ENCODE measurements at regions not wholly inside any gene's neighbourhood (a gene's known extent, or its start where the extent isn't known, plus 50 kb on each side); places are given as distances from the start of the nearest gene placed in this dataset.
A peak's percentile ranks its signal among the peaks of the same experiment; 100 is the strongest.

DNA sequence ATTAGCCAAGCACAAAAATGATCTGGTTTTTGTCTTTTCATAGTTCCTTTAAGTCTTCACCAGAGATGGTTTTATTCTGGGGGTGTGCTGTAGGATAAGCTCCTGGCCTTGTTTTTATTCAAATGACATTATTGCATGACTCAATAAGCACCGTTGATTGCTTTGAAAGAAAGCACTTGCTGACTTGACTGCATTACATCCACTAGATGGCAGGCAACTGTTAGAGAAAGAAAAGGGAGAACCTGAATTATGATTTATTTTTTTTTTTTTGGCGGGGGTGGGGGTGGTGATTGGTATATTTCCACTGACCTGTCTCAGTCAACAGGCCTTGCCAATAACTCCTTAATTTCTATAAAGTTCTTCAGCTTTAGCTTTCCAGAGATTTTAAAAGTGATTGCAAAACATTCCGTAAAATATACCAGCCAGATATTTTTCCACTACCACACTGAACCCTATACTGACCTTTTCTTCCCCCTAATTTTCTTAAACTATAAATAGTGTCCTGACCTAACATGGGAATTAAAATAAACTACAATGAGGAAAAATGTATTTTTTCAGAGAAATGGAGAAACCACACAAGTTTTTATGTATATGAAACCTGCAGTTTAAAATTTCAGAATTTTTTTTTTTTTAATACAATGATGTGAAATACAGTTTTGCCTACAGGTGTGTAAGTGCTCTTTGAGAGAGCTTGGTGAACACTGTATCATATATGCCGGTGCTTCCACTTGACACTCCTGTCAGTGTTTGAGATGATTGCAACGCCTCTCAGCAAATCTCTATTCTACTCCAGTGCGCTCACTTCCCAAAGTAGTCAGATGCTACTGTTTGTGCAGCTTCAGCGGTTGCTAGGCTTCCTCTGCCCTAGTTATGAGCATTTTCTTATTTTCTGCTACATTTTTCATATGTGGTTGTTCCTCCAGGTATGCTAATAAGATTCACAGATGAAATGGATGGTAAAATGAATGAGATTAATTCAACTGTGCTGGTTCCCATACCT, 274.3 kb downstream of the CD109 start:
- H3K36me3 ChIP-seq (ENCODE audit: insufficient read depth, low read length): no peaks in the 10 kb centered on the region
- TF ChIP-seq RAD21 (conservative IDR thresholded peaks at IDR 0.05) (peak; percentile 79), EP300 (conservative IDR thresholded peaks at IDR 0.05; ENCODE audit: poor library complexity, severe bottlenecking) (no peak), EZH2 (IDR thresholded peaks at IDR 0.05; ENCODE audit: borderline replicate concordance, insufficient read depth, low read length, poor library complexity, severe bottlenecking) (no peak), TAF1 (IDR thresholded peaks at IDR 0.05; ENCODE audit: low read depth) (no peak), SMC3 (conservative IDR thresholded peaks at IDR 0.05; ENCODE audit: poor library complexity) (peak; percentile 81), POLR2AphosphoS5 (IDR thresholded peaks at IDR 0.05) (no peak), MXI1 (conservative IDR thresholded peaks at IDR 0.05; ENCODE audit: poor library complexity, severe bottlenecking) (no peak)
- TF ChIP-seq, protein P1, sequence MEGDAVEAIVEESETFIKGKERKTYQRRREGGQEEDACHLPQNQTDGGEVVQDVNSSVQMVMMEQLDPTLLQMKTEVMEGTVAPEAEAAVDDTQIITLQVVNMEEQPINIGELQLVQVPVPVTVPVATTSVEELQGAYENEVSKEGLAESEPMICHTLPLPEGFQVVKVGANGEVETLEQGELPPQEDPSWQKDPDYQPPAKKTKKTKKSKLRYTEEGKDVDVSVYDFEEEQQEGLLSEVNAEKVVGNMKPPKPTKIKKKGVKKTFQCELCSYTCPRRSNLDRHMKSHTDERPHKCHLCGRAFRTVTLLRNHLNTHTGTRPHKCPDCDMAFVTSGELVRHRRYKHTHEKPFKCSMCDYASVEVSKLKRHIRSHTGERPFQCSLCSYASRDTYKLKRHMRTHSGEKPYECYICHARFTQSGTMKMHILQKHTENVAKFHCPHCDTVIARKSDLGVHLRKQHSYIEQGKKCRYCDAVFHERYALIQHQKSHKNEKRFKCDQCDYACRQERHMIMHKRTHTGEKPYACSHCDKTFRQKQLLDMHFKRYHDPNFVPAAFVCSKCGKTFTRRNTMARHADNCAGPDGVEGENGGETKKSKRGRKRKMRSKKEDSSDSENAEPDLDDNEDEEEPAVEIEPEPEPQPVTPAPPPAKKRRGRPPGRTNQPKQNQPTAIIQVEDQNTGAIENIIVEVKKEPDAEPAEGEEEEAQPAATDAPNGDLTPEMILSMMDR (IDR thresholded peaks at IDR 0.05; ENCODE audit: poor library complexity, severe bottlenecking): peak; percentile 80
- TF ChIP-seq, protein P2, sequence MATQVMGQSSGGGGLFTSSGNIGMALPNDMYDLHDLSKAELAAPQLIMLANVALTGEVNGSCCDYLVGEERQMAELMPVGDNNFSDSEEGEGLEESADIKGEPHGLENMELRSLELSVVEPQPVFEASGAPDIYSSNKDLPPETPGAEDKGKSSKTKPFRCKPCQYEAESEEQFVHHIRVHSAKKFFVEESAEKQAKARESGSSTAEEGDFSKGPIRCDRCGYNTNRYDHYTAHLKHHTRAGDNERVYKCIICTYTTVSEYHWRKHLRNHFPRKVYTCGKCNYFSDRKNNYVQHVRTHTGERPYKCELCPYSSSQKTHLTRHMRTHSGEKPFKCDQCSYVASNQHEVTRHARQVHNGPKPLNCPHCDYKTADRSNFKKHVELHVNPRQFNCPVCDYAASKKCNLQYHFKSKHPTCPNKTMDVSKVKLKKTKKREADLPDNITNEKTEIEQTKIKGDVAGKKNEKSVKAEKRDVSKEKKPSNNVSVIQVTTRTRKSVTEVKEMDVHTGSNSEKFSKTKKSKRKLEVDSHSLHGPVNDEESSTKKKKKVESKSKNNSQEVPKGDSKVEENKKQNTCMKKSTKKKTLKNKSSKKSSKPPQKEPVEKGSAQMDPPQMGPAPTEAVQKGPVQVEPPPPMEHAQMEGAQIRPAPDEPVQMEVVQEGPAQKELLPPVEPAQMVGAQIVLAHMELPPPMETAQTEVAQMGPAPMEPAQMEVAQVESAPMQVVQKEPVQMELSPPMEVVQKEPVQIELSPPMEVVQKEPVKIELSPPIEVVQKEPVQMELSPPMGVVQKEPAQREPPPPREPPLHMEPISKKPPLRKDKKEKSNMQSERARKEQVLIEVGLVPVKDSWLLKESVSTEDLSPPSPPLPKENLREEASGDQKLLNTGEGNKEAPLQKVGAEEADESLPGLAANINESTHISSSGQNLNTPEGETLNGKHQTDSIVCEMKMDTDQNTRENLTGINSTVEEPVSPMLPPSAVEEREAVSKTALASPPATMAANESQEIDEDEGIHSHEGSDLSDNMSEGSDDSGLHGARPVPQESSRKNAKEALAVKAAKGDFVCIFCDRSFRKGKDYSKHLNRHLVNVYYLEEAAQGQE (IDR thresholded peaks at IDR 0.05; ENCODE audit: borderline replicate concordance): no peak
- H3K9me2 ChIP-seq (ENCODE audit: insufficient read depth, low read length): no peaks in the 10 kb centered on the region
- no peak overlapping the region for H3K4me2 ChIP-seq (ENCODE audit: low read length)
- H3K9me3 ChIP-seq (ENCODE audit: low read length): no peaks in the 10 kb centered on the region
- H3K9ac ChIP-seq (ENCODE audit: low read length): no peak overlapping the region
- H3K4me3 ChIP-seq (ENCODE audit: low read length): no peak overlapping the region
- no peaks in the 10 kb centered on the region for H3K79me2 ChIP-seq (replicated peaks; ENCODE audit: insufficient read depth, low read length)
- no peaks in the 10 kb centered on the region for H3F3A ChIP-seq (ENCODE audit: insufficient read depth, low read length, poor library complexity, severe bottlenecking)
- H3K27ac ChIP-seq (ENCODE audit: low read length): no peak overlapping the region
- H4K20me1 ChIP-seq (ENCODE audit: insufficient read depth): no peaks in the 10 kb centered on the region
- no peak overlapping the region for H2AFZ ChIP-seq (ENCODE audit: low read depth, low read length)
- no peaks in the 10 kb centered on the region for H3K27me3 ChIP-seq (ENCODE audit: insufficient read depth, low read depth, low read length)

DNA sequence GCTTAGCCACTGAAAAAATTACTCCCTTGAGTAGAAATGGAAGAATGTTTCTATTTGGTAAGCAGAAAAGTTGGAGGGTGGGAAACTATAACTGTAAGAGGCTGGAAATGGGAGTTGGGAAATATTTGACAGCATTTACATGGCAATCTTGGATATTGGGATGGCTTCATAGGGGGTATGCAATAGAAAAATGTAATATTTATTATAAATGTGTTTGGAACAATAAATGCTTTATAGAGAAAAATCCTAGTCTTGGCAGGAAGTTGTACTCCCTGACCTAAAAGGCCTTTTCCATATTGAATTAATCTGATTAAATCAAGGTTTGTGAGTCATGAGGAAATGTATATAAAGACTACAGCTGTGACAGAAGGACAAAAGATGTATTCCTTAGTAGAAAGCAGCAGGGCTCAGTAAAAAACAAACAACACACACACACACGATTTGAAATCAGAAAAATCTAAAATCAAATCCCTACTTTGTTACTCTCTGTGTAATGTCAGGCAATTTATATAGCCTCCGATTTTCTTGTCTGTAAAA, 272.3 kb downstream of the CD109 start:
- H3F3A ChIP-seq (ENCODE audit: insufficient read depth, low read length, poor library complexity, severe bottlenecking): no peaks in the 10 kb centered on the region
- H3K4me2 ChIP-seq (ENCODE audit: low read length): no peak overlapping the region
- no peak overlapping the region for H3K4me3 ChIP-seq (ENCODE audit: low read length)
- no peaks in the 10 kb centered on the region for H4K20me1 ChIP-seq (ENCODE audit: insufficient read depth)
- H2AFZ ChIP-seq (ENCODE audit: low read depth, low read length): no peak overlapping the region
- H3K9me3 ChIP-seq (ENCODE audit: low read length): no peaks in the 10 kb centered on the region
- no peaks in the 10 kb centered on the region for H3K79me2 ChIP-seq (replicated peaks; ENCODE audit: insufficient read depth, low read length)
- TF ChIP-seq RAD21 (conservative IDR thresholded peaks at IDR 0.05): no peak
- no peak for TF ChIP-seq SMC3 (conservative IDR thresholded peaks at IDR 0.05; ENCODE audit: poor library complexity)
- TF ChIP-seq, protein P2 (IDR thresholded peaks at IDR 0.05; ENCODE audit: borderline replicate concordance): no peak
- TF ChIP-seq EP300 (conservative IDR thresholded peaks at IDR 0.05; ENCODE audit: poor library complexity, severe bottlenecking): no peak
- TF ChIP-seq MXI1 (conservative IDR thresholded peaks at IDR 0.05; ENCODE audit: poor library complexity, severe bottlenecking): no peak
- no peak for TF ChIP-seq EZH2 (IDR thresholded peaks at IDR 0.05; ENCODE audit: borderline replicate concordance, insufficient read depth, low read length, poor library complexity, severe bottlenecking)
- no peak for TF ChIP-seq TAF1 (IDR thresholded peaks at IDR 0.05; ENCODE audit: low read depth)
- TF ChIP-seq, protein P1 (IDR thresholded peaks at IDR 0.05; ENCODE audit: poor library complexity, severe bottlenecking): no peak
- no peaks in the 10 kb centered on the region for H3K36me3 ChIP-seq (ENCODE audit: insufficient read depth, low read length)
- no peak overlapping the region for H3K27ac ChIP-seq (ENCODE audit: low read length)
- no peak overlapping the region for H3K9ac ChIP-seq (ENCODE audit: low read length)
- H3K27me3 ChIP-seq (ENCODE audit: insufficient read depth, low read depth, low read length): no peaks in the 10 kb centered on the region
- H3K9me2 ChIP-seq (ENCODE audit: insufficient read depth, low read length): no peaks in the 10 kb centered on the region

All from neural cell (in vitro differentiated cells).